HEK293T (cell line): ENCODE measurements at regions not wholly inside any gene's neighbourhood (a gene's known extent, or its start where the extent isn't known, plus 50 kb on each side); places are given as distances from the start of the nearest gene placed in this dataset.

Source experiments
- BHLHE40 ChIP-seq: fragments of 450-650 bp; IDR thresholded peaks from 2 replicates; pipeline ENCODE4 v1.6.1; 2016; ENCODE audit warnings: mild to moderate bottlenecking, moderate library complexity, borderline replicate concordance
- FOXA1 ChIP-seq: fragments of 450-650 bp; IDR thresholded peaks from 2 replicates; pipeline ENCODE4 v1.6.1; 2016; ENCODE audit warnings: mild to moderate bottlenecking
- FOXK2 ChIP-seq: fragments of 450-650 bp; IDR thresholded peaks from 2 replicates; pipeline ENCODE4 v1.6.1; 2016; ENCODE audit warnings: mild to moderate bottlenecking
- TF ChIP-seq, protein P1 (sequence below): fragments of 450-650 bp; IDR thresholded peaks from 2 replicates; pipeline ENCODE4 v1.6.1; 2016

DNA sequence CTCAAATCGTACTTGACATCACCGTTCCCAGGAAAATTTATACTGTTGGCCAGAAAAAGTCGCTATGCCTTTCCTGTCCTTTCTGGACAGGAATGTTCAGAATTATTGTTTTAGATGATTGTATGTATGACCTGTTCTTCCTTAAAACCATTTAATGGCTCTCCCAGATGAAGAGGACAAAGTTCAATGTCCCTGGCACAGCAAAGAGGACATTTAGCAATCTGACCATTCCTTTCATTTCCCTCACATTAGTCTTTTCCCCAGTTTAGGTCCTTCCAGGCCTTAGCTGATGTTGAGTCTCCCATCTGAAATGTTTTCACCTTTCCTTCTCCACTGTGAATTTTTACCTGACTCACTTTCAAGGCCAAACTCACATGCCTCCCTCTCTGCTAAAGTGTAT, 938.9 kb downstream of the CDH11 start:
- TF ChIP-seq FOXK2 (no peak), FOXA1 (no peak), BHLHE40 (no peak)
- TF ChIP-seq, protein P1, sequence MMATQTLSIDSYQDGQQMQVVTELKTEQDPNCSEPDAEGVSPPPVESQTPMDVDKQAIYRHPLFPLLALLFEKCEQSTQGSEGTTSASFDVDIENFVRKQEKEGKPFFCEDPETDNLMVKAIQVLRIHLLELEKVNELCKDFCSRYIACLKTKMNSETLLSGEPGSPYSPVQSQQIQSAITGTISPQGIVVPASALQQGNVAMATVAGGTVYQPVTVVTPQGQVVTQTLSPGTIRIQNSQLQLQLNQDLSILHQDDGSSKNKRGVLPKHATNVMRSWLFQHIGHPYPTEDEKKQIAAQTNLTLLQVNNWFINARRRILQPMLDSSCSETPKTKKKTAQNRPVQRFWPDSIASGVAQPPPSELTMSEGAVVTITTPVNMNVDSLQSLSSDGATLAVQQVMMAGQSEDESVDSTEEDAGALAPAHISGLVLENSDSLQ = no peak
